Neural progenitor cell (in vitro differentiated cells): ENCODE measurements at regions not wholly inside any gene's neighbourhood (a gene's known extent, or its start where the extent isn't known, plus 50 kb on each side); places are given as distances from the start of the nearest gene placed in this dataset.

ENCODE experiments used
- DNase-seq: peaks from one replicate; pipeline ENCODE4 v3.0.0-alpha.2; 2016; ENCODE audit warnings: low spot score
- H2AFZ ChIP-seq: fragments of 200-600 bp; sonication (generic); replicated peaks from 2 replicates; pipeline ENCODE4 v1.6.1; 2016; ENCODE audit warnings: antibody characterized with exemption
- H3F3A ChIP-seq: fragments of 200-600 bp; sonication (generic); 2 replicates; pipeline ENCODE4 v1.6.1; 2016; ENCODE audit warnings: antibody characterized with exemption, low read depth
- H3K27ac ChIP-seq: fragments of 200-600 bp; sonication (generic); 2 replicates; pipeline ENCODE4 v1.5.1; 2016; ENCODE audit warnings: mild to moderate bottlenecking
- H3K27me3 ChIP-seq: fragments of 200-600 bp; sonication (generic); 2 replicates; pipeline ENCODE4 v1.6.1; 2016; ENCODE audit warnings: mild to moderate bottlenecking, moderate library complexity
- H3K36me3 ChIP-seq: fragments of 200-600 bp; sonication (generic); 2 replicates; pipeline ENCODE4 v1.5.1; 2016
- H3K4me1 ChIP-seq: fragments of 200-600 bp; sonication (generic); 2 replicates; pipeline ENCODE4 v1.6.1; 2016; ENCODE audit warnings: mixed run types
- H3K4me2 ChIP-seq: fragments of 200-600 bp; sonication (generic); 2 replicates; pipeline ENCODE4 v1.6.1; 2016
- H3K4me3 ChIP-seq: fragments of 200-600 bp; sonication (generic); 2 replicates; pipeline ENCODE4 v1.5.1; 2016
- H3K79me2 ChIP-seq: fragments of 200-600 bp; sonication (generic); 2 replicates; pipeline ENCODE4 v1.6.1; 2016; ENCODE audit warnings: low read depth
- H3K9ac ChIP-seq: fragments of 200-600 bp; sonication (generic); 2 replicates; pipeline ENCODE4 v1.6.1; 2016
- H3K9me3 ChIP-seq: fragments of 200-600 bp; sonication (generic); 2 replicates; pipeline ENCODE4 v1.5.1; 2016; ENCODE audit warnings: low read depth
- H4K20me1 ChIP-seq: fragments of 200-600 bp; sonication (generic); 2 replicates; pipeline ENCODE4 v1.6.1; 2016; ENCODE audit warnings: low read depth
- H3K27ac Mint-ChIP-seq: 3 replicates; pipeline ENCODE4 v1.8.0; 2021; ENCODE audit warnings: mixed read lengths
- H3K27me3 Mint-ChIP-seq: 2 replicates; pipeline ENCODE4 v1.8.0; 2022; ENCODE audit warnings: low read depth, mild to moderate bottlenecking, inconsistent platforms, moderate library complexity, mixed read lengths; ENCODE audit not compliant: insufficient read depth
- H3K36me3 Mint-ChIP-seq: 3 replicates; pipeline ENCODE4 v1.8.0; 2021; ENCODE audit warnings: mixed read lengths
- H3K4me1 Mint-ChIP-seq: 3 replicates; pipeline ENCODE4 v1.8.0; 2021; ENCODE audit warnings: mixed read lengths
- H3K4me3 Mint-ChIP-seq: 3 replicates; pipeline ENCODE4 v1.8.0; 2021; ENCODE audit warnings: mild to moderate bottlenecking, moderate library complexity, mixed read lengths
- H3K9me3 Mint-ChIP-seq: 3 replicates; pipeline ENCODE4 v1.8.0; 2020; ENCODE audit warnings: mixed read lengths
- CTCF ChIP-seq: fragments of 200-600 bp; sonication (generic); IDR thresholded peaks from 2 replicates; pipeline ENCODE4 v1.5.1; 2017; ENCODE audit warnings: antibody characterized with exemption, mild to moderate bottlenecking
- EZH2 ChIP-seq: fragments of 200-600 bp; sonication (generic); IDR thresholded peaks from 2 replicates; pipeline ENCODE4 v1.6.1; 2017; ENCODE audit warnings: antibody characterized with exemption, mild to moderate bottlenecking, moderate library complexity
- EZH2phosphoT487 ChIP-seq: fragments of 200-600 bp; sonication (generic); IDR thresholded peaks from 2 replicates; pipeline ENCODE4 v1.6.1; 2017; ENCODE audit warnings: antibody characterized with exemption

- Histone ChIP-seq H3K4me1 (peaks cover 20% of the 10 kb centered on the region), H3K9ac (no peak overlapping the region), H3K9me3 (no peaks in the 10 kb centered on the region), H3K36me3 (no peaks in the 10 kb centered on the region), H3K27ac (no peak overlapping the region), H3K27me3 (no peaks in the 10 kb centered on the region), H3K79me2 (no peaks in the 10 kb centered on the region), H3F3A (peaks cover 3% of the 10 kb centered on the region), H3K4me3 (no peak overlapping the region), H2AFZ (no peak overlapping the region), H4K20me1 (no peaks in the 10 kb centered on the region), H3K4me2 (no peak overlapping the region)
- Mint-ChIP-seq H3K27me3 (peaks cover 20% of the 10 kb centered on the region), H3K9me3 (peaks cover 2% of the 10 kb centered on the region), H3K36me3 (no peaks in the 10 kb centered on the region), H3K4me3 (no peak overlapping the region), H3K4me1 (peaks cover 18% of the 10 kb centered on the region), H3K27ac (no peak overlapping the region)
- TF ChIP-seq EZH2phosphoT487 (no peak), CTCF (no peak), EZH2 (no peak)
- DNase-seq: peak; percentile 47
Measured at GRCh38 chr4:8745005-8745790, 126.4 kb downstream of the HMX1 start.

DNA sequence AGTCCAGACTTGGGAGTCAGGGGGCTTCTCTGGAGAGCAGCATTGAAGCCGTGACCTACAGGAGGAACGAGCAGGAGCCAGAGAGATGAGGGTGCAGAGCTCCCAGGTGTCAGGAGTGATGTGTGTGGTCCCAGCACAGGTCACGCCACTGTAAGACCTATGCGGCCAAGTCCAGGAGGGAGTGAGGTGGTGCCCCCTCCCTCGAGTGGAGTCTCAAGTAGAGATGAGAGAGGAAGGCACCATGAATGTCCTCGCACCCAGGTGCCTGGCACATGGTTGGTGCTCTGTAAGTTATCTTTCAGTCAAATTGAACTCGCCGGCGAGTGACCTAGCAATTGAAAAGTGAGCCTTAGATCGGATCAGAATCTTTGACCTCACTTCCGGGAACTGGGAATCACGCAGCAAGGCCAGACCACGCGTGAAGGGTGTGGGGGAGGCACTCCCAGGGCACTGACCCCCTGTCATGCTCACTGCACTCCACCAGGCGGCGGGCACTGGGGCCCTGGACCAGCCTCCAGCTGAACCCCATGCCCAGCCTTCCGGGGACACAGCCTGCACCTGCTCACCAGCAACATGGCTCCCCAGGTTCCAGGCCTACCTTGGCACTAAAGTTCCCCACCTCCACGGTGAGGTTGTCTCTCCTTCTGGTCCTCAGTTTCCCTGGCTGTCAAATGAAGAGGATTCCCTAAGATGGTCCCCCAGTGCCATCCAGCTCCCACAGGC is 127.4 kb downstream of the HMX1 start:
- no peak overlapping the region for H3K27ac Mint-ChIP-seq
- no peak overlapping the region for H3K27ac ChIP-seq
- no peak overlapping the region for H2AFZ ChIP-seq
- no peaks in the 10 kb centered on the region for H3K79me2 ChIP-seq
- no peak overlapping the region for H3K4me3 Mint-ChIP-seq
- H3K27me3 ChIP-seq: no peaks in the 10 kb centered on the region
- TF ChIP-seq EZH2phosphoT487: no peak
- TF ChIP-seq CTCF: peak; percentile 10
- no peak for TF ChIP-seq EZH2
- no peaks in the 10 kb centered on the region for H3K9me3 ChIP-seq
- no peak overlapping the region for H3K9ac ChIP-seq
- H3K4me1 ChIP-seq: peaks cover 30% of the 10 kb centered on the region
- H4K20me1 ChIP-seq: no peaks in the 10 kb centered on the region
- H3K4me2 ChIP-seq: no peak overlapping the region
- H3K36me3 ChIP-seq: no peaks in the 10 kb centered on the region
- peaks cover 20% of the 10 kb centered on the region for H3K27me3 Mint-ChIP-seq
- peaks cover 2% of the 10 kb centered on the region for H3K9me3 Mint-ChIP-seq
- no peak for DNase-seq
- peaks cover 18% of the 10 kb centered on the region for H3K4me1 Mint-ChIP-seq
- H3K4me3 ChIP-seq: no peak overlapping the region
- no peaks in the 10 kb centered on the region for H3K36me3 Mint-ChIP-seq
- peaks cover 9% of the 10 kb centered on the region for H3F3A ChIP-seq

DNA sequence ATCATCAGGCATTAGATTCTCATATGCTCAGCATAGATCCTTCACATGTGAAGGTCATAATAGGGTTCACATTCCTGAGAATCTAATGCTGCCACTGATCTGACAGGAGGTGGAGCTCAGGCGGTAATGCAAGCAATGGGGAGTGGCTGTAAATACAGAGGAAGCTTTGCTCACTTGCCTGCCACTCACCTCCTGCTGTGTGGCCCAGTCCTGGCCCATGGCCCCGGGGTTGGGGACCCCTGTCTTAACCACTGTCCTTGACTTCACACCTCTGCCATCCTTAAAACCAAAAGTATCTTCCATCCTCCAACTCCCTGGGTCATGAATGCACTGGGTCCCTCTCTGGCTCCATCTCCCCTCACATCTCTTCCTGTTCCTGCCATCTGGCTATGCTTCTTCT is 129.1 kb downstream of the HMX1 start:
- no peaks in the 10 kb centered on the region for H3K36me3 ChIP-seq
- H3K4me3 ChIP-seq: no peak overlapping the region
- TF ChIP-seq EZH2phosphoT487 (no peak), CTCF (no peak), EZH2 (no peak)
- H3K9ac ChIP-seq: no peak overlapping the region
- no peak overlapping the region for H2AFZ ChIP-seq
- no peaks in the 10 kb centered on the region for H3K36me3 Mint-ChIP-seq
- no peak overlapping the region for H3K4me3 Mint-ChIP-seq
- peaks cover 18% of the 10 kb centered on the region for H3K4me1 Mint-ChIP-seq
- no peak for DNase-seq
- no peaks in the 10 kb centered on the region for H3K9me3 ChIP-seq
- no peak overlapping the region for H3K27ac ChIP-seq
- H3K27me3 Mint-ChIP-seq: peaks cover 20% of the 10 kb centered on the region
- no peaks in the 10 kb centered on the region for H4K20me1 ChIP-seq
- peaks cover 2% of the 10 kb centered on the region for H3K9me3 Mint-ChIP-seq
- peaks cover 12% of the 10 kb centered on the region for H3F3A ChIP-seq
- no peaks in the 10 kb centered on the region for H3K27me3 ChIP-seq
- peaks cover 31% of the 10 kb centered on the region for H3K4me1 ChIP-seq
- H3K4me2 ChIP-seq: no peak overlapping the region
- no peaks in the 10 kb centered on the region for H3K79me2 ChIP-seq
- no peak overlapping the region for H3K27ac Mint-ChIP-seq
